Ectodermal cell (in vitro differentiated cells): ENCODE measurements at regions not wholly inside any gene's neighbourhood (a gene's known extent, or its start where the extent isn't known, plus 50 kb on each side); places are given as distances from the start of the nearest gene placed in this dataset.

Source experiments
- H3K27ac ChIP-seq: 2 replicates; pipeline ENCODE4 v1.7.0; 2013; ENCODE audit warnings: mild to moderate bottlenecking, low read depth, low read length; ENCODE audit not compliant: insufficient read depth, poor library complexity, severe bottlenecking
- H3K27me3 ChIP-seq: 2 replicates; pipeline ENCODE4 v1.7.0; 2013; ENCODE audit warnings: mild to moderate bottlenecking, low read length; ENCODE audit not compliant: insufficient read depth, control insufficient read depth, poor library complexity, severe bottlenecking
- H3K36me3 ChIP-seq: one replicate; pipeline ENCODE4 v1.7.0; 2013; ENCODE audit warnings: low read length; ENCODE audit not compliant: control insufficient read depth, insufficient read depth
- H3K4me1 ChIP-seq: one replicate; pipeline ENCODE4 v1.7.0; 2013; ENCODE audit warnings: low read length; ENCODE audit not compliant: control insufficient read depth, insufficient read depth
- H3K4me3 ChIP-seq: 2 replicates; pipeline ENCODE4 v1.7.0; 2013; ENCODE audit warnings: low read depth, low read length, control low read depth; ENCODE audit not compliant: insufficient read depth
- H3K9me3 ChIP-seq: 2 replicates; pipeline ENCODE4 v1.7.0; 2013; ENCODE audit warnings: mild to moderate bottlenecking, low read length, moderate library complexity; ENCODE audit not compliant: control insufficient read depth
- WGBS, 2 experiments: methylation state at CpG; one replicate each; pipeline ENCODE4 v1.1.7; 2013; ENCODE audit warnings: missing lambda C conversion rate in 2 of 2; 5-methylcytosine and 5-hydroxymethylcytosine counted together

DNA sequence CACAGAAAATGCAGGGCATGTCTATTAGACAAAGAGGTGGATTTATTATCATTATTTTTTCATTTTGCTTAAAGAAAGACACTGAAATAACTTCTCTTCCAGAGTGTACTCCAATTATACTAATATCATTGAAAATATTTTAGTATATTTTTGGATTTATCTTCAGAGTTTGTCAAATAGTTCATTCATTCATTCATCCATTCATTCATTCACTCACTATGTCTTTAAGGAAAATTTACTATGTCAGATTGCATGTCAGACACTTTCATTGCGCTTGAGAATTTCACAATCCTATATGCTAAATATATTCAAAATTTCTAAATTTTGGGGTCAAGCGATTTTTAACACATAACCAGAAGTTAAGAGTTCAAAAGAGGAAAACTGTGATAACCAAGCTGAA is 479.1 kb downstream of the ZEB2 start:
- whole genome bisulfite sequencing, 2 experiments: 94 to 100% methylated on average over 2 of the region's 2 CpGs
- H3K27ac ChIP-seq: no peak overlapping the region
- H3K4me3 ChIP-seq: no peak overlapping the region
- H3K27me3 ChIP-seq: no peaks in the 10 kb centered on the region
- no peaks in the 10 kb centered on the region for H3K4me1 ChIP-seq
- H3K36me3 ChIP-seq: no peaks in the 10 kb centered on the region
- H3K9me3 ChIP-seq: no peaks in the 10 kb centered on the region

DNA sequence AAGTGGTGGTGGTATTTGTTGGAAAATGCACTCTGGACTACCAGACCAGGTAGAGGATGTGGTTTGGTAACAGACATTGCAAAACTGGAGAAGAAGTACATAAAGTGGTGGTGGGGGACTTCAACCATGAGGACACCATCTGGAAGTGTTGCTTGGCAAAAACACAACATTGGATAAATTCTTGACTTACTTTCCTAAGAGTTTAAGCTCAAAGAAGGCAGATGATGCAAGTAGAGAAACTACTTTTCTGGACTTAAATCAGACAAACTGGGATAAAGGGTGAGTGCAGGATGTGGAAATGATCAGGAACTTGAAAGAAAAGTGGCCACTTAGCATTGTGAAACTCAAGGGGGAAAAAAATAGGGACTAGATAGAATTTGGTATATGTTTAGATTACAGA is 487.4 kb downstream of the ZEB2 start:
- H3K36me3 ChIP-seq: no peaks in the 10 kb centered on the region
- H3K4me3 ChIP-seq: no peak overlapping the region
- H3K27me3 ChIP-seq: no peaks in the 10 kb centered on the region
- no peaks in the 10 kb centered on the region for H3K9me3 ChIP-seq
- no peak overlapping the region for H3K27ac ChIP-seq
- no peaks in the 10 kb centered on the region for H3K4me1 ChIP-seq

DNA sequence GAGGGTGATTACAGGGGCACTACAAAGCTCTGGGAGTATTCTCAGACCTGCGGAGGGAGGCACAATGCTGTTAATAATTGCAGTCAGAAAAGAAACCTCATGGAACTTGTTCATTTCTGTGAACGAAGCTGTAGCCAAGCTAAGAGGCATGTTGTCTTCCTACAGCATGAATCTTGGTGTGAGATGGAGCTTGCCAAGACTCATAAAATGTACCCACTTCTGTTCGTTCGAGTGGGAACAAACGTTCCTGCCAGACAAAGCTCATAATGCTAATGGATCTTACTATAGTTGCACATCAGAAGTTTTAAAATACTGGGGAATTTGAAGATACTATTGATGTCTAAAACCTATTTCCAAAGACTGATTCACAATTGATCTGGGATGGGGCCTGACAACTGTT is 489.1 kb downstream of the ZEB2 start:
- Histone ChIP-seq H3K27me3 (no peaks in the 10 kb centered on the region), H3K4me3 (no peak overlapping the region), H3K9me3 (no peaks in the 10 kb centered on the region), H3K4me1 (no peaks in the 10 kb centered on the region), H3K36me3 (no peaks in the 10 kb centered on the region), H3K27ac (no peak overlapping the region)
- 94 to 95% methylated on average over 5 of the region's 5 CpGs for WGBS, 2 experiments

DNA sequence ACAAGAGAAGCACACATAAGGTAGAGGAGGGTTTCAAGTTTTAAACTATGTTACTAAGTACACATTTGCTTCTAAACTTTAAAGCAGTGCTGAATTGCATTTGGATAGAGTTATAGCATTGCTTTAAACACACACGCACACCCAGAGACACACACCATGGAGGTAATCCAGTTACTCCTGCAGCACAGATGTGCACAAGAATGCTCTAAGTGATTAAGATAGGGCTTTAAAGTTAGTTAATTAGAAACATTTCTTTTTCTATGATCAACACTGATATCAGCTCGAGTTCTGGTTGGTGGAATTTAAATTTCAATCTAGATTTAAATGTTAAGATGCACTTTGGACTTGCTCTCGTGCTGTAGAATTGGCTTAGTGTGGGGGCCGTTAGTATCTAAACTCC is 492.3 kb downstream of the ZEB2 start:
- no peaks in the 10 kb centered on the region for H3K36me3 ChIP-seq
- WGBS, 2 experiments: 95% methylated on average over 4 of the region's 4 CpGs
- no peaks in the 10 kb centered on the region for H3K9me3 ChIP-seq
- H3K4me1 ChIP-seq: no peaks in the 10 kb centered on the region
- no peaks in the 10 kb centered on the region for H3K27me3 ChIP-seq
- no peak overlapping the region for H3K4me3 ChIP-seq
- no peak overlapping the region for H3K27ac ChIP-seq

DNA sequence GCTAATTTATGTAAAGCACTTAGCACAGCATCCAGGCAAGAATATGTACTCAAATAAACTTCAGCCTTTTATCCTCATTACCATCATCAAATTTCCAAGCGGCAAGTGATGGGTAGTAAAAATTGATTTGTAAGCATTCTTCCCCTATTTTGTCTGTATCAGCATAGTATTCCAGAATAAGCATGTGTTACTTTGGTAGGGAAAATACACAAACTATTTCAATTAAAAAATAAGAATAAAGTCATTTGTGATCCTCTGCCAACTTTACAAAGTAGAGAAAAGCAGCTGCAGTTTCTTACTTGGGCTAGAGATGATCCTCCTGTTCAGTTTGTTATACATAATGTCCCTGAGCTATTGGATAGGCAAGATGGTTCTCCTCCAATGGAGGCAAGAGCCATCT is 493.2 kb downstream of the ZEB2 start:
- Histone ChIP-seq H3K27me3 (no peaks in the 10 kb centered on the region), H3K9me3 (no peaks in the 10 kb centered on the region), H3K4me3 (no peak overlapping the region), H3K27ac (no peak overlapping the region), H3K36me3 (no peaks in the 10 kb centered on the region), H3K4me1 (no peaks in the 10 kb centered on the region)
- WGBS, 2 experiments: 100% methylated on average over 1 of the region's 1 CpG; no CpG with 5 or more reads in 1 of the 2 experiments

DNA sequence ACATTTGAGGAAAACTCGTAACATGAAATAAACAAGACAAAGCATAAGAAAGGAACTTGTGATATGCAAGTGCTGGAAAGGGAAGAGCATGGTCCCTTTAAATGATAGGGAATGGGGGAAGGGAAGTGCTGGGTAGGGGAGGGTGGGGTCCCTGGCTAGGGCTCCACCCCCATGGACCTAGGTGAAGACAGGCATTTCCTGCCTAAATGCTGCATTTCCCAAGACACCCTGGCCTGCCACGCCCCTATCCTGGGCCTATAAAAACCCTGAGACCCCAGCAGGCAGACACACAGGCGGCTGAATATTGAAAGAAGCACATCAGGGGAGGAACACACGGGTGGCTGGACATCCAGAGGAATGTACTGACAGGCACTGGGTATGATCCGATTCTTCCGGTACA is 499.9 kb downstream of the ZEB2 start:
- no peak overlapping the region for H3K27ac ChIP-seq
- no peaks in the 10 kb centered on the region for H3K9me3 ChIP-seq
- no peaks in the 10 kb centered on the region for H3K4me1 ChIP-seq
- 90 to 91% methylated on average over 6 of the region's 6 CpGs for WGBS, 2 experiments
- H3K27me3 ChIP-seq: no peaks in the 10 kb centered on the region
- no peaks in the 10 kb centered on the region for H3K36me3 ChIP-seq
- no peak overlapping the region for H3K4me3 ChIP-seq

DNA sequence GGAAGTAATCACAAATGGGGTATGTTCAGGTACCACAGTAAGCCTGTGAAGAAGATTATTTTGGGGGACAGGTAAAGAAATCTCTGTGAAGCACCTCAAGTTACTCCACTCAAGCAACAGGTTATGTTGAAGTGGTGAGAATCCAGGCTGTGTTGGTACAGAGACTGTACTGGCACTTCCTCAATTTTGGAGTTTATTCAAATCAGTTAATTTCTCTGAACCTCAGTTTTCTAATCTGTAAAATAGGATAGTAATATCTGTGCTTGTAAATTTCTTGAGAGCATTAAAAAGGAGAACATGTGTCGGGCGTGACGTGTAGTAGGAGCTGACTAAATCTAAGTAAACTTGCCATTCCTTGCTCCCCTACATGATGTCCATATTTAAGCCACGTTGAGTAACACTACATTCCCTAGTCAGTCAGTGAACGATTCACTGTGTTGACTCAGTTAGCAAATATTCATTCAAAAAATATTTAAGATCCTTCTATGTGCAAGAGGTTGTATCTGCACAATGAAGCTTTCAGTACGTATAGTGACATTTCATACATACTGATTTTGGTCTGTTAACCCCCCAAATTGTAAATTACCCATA is 504.2 kb downstream of the ZEB2 start:
- Histone ChIP-seq H3K4me1 (no peaks in the 10 kb centered on the region), H3K36me3 (no peaks in the 10 kb centered on the region), H3K27me3 (no peaks in the 10 kb centered on the region), H3K27ac (no peak overlapping the region), H3K4me3 (no peak overlapping the region), H3K9me3 (no peaks in the 10 kb centered on the region)
- 97% methylated on average over 6 of the region's 6 CpGs for WGBS, 2 experiments

DNA sequence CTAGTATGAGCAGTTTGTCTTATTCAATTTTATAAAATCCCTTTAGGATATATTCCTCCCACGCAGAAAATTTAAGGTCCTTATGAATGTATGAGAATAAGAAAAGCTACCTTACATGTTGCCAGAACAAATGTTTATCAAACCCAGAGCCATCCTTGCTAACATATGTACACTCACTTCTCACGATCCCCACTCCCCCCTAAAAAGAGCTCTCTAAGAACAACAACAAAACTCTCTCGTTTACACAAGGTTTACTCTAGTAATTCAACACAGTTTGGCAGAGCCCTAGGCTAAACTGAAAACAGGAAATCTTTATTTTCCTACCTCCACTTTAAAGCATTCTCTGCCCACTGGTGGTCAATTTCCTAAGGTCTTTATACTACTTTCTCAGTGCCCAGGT is 504.9 kb downstream of the ZEB2 start:
- Histone ChIP-seq H3K4me1 (no peaks in the 10 kb centered on the region), H3K27me3 (no peaks in the 10 kb centered on the region), H3K9me3 (no peaks in the 10 kb centered on the region), H3K27ac (no peak overlapping the region), H3K36me3 (no peaks in the 10 kb centered on the region), H3K4me3 (no peak overlapping the region)
- 83% methylated on average over 2 of the region's 3 CpGs for WGBS, 2 experiments

DNA sequence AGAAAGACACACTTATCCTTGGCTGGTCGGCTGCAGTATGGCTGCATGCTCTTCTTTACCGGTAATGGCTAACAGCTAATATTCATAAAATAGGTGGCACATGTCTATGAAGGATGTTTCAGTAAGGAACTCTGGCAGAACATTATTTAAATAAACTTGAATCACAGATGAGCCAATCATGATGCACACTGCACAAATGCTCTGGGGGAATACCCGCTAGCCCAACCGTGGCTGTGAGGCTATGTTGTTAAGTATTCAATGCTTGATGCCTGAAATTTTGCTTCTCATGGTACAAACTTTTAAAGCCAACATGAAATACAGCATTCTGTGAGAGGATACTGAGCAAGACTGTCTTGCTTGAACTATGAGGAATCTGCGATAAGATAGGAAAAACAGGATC is 505.8 kb downstream of the ZEB2 start:
- H3K36me3 ChIP-seq: no peaks in the 10 kb centered on the region
- H3K4me3 ChIP-seq: no peak overlapping the region
- no peaks in the 10 kb centered on the region for H3K4me1 ChIP-seq
- no peaks in the 10 kb centered on the region for H3K27me3 ChIP-seq
- WGBS, 2 experiments: 94 to 96% methylated on average over 5 of the region's 5 CpGs
- H3K9me3 ChIP-seq: no peaks in the 10 kb centered on the region
- no peak overlapping the region for H3K27ac ChIP-seq

DNA sequence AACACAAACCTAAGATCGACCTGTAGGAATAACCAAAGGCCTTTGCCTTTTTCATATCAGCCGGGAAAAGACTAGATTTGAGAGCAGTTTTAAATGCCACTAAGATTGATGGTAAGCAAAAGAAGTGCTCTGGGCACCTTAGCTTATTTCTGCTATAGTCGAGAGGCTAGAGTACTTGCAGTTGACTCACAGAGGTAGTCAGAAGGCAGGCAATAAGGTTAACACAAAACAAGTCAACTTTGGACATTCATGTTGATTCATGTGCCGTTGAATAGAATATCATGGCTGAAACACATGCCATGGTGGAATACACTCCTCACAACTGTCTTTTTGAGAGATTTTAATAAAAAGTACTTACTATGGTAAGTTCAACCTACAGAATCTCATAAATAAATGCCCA is 507.6 kb downstream of the ZEB2 start:
- no peaks in the 10 kb centered on the region for H3K9me3 ChIP-seq
- no peaks in the 10 kb centered on the region for H3K36me3 ChIP-seq
- no peak overlapping the region for H3K27ac ChIP-seq
- H3K27me3 ChIP-seq: no peaks in the 10 kb centered on the region
- 92 to 95% methylated on average over 4 of the region's 4 CpGs for WGBS, 2 experiments
- H3K4me3 ChIP-seq: no peak overlapping the region
- H3K4me1 ChIP-seq: no peaks in the 10 kb centered on the region

DNA sequence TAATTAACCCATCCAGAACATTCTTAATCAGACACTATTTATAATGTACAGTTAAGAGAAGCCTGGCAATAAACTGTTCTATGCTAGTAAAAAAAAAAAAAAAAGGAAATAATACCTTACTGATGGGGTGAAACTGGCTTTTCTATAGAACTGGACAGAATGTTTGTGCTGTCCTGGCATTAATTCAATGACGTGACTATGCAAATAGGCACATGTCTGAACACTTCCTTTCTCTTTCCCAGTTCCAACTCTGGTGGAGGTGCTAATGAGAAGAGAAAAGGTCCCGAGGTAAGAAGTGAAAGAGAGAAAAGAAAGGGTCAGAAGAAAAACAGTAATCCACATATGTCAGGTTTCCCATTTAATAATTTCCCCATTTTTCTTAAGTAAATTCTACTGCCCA is 508.4 kb downstream of the ZEB2 start:
- Histone ChIP-seq H3K9me3 (no peaks in the 10 kb centered on the region), H3K4me1 (no peaks in the 10 kb centered on the region), H3K4me3 (no peak overlapping the region), H3K27ac (no peak overlapping the region), H3K27me3 (no peaks in the 10 kb centered on the region), H3K36me3 (no peaks in the 10 kb centered on the region)
- WGBS, 2 experiments: 94 to 100% methylated on average over 1 of the region's 2 CpGs
